ENCODE measurements at regions not wholly inside any gene's neighbourhood (a gene's known extent, or its start where the extent isn't known, plus 50 kb on each side); places are given as distances from the start of the nearest gene placed in this dataset.

- TF ChIP-seq CTCF (IDR thresholded peaks at IDR 0.05; ENCODE audit: low read length) (no peak), EZH2 (IDR thresholded peaks at IDR 0.05; ENCODE audit: borderline replicate concordance, low read length) (no peak)
Observed at GRCh38 chr1:182229921-182230491, 161.6 kb downstream of the GLUL start.

Measured in OCI-LY1 (cell line).